IMR-90 (cell line): ENCODE measurements at regions not wholly inside any gene's neighbourhood (a gene's known extent, or its start where the extent isn't known, plus 50 kb on each side); places are given as distances from the start of the nearest gene placed in this dataset.

Experiments used
- ATAC-seq: fragments of 200-7000 bp; cut with Tn5 transposase; 2 replicates; pipeline ENCODE4 v1.9.1; 2020; ENCODE audit warnings: low read depth, mild to moderate bottlenecking, moderate library complexity
- BruUV-seq: library from RNA; stranded (reverse); fragments of 400-500 nt; replicated peaks from 2 replicates; lab custom pipeline; 2021; lab: Mats Ljungman, UMichigan
- CTCF ChIA-PET: fragments of 300-600 bp; formaldehyde crosslinking; extraction: SDS; loops from one replicate; lab custom pipeline; 2021; ENCODE audit warnings: antibody characterized with exemption; lab: Yijun Ruan, JAX
- POLR2A ChIA-PET: fragments of 300-600 bp; sonication (Branson Sonifier 250); formaldehyde crosslinking; loops from one replicate; lab custom pipeline; 2022; ENCODE audit warnings: antibody characterized with exemption; ENCODE audit not compliant: unreplicated experiment; lab: Charles Lee
- DNase-seq: peaks from one replicate; pipeline ENCODE4 v3.0.0; 2013
- H2AFZ ChIP-seq: replicated peaks from 2 replicates; pipeline ENCODE3; 2013; ENCODE audit warnings: low read length, mild to moderate bottlenecking; ENCODE audit not compliant: poor library complexity
- H2AK5ac ChIP-seq: 2 replicates; pipeline ENCODE4 v1.6.1; 2013; ENCODE audit warnings: low read depth, low read length, inconsistent platforms
- H2AK9ac ChIP-seq: replicated peaks from 2 replicates; pipeline ENCODE3; 2013; ENCODE audit warnings: mild to moderate bottlenecking, low read depth, low read length, moderate library complexity; ENCODE audit not compliant: poor library complexity
- H2BK120ac ChIP-seq: 2 replicates; pipeline ENCODE4 v1.6.1; 2013; ENCODE audit warnings: low read depth, low read length, inconsistent platforms
- H2BK15ac ChIP-seq: 3 replicates; pipeline ENCODE4 v1.6.1; 2013; ENCODE audit warnings: low read depth, low read length, inconsistent platforms
- H2BK20ac ChIP-seq: 2 replicates; pipeline ENCODE4 v1.6.1; 2013; ENCODE audit warnings: low read depth, mild to moderate bottlenecking, inconsistent platforms, low read length, moderate library complexity
- H2BK5ac ChIP-seq: 2 replicates; pipeline ENCODE4 v1.6.1; 2013; ENCODE audit warnings: mild to moderate bottlenecking, low read depth, low read length, inconsistent platforms; ENCODE audit not compliant: poor library complexity, severe bottlenecking
- H3K14ac ChIP-seq: replicated peaks from 2 replicates; pipeline ENCODE4 v1.6.1; 2013; ENCODE audit warnings: low read depth, low read length, inconsistent platforms
- H3K18ac ChIP-seq: 2 replicates; pipeline ENCODE4 v1.6.1; 2013; ENCODE audit warnings: low read depth, low read length, control low read depth
- H3K23ac ChIP-seq: 2 replicates; pipeline ENCODE4 v1.6.1; 2013; ENCODE audit warnings: low read depth, low read length, inconsistent platforms
- H3K27ac ChIP-seq: 2 replicates; pipeline ENCODE4 v1.5.1; 2013; ENCODE audit warnings: mild to moderate bottlenecking, control low read depth, low read length; ENCODE audit not compliant: insufficient read depth
- H3K27me3 ChIP-seq: 2 replicates; pipeline ENCODE4 v1.6.1; 2013; ENCODE audit warnings: low read length; ENCODE audit not compliant: control insufficient read depth, insufficient read depth
- H3K36me3 ChIP-seq: 2 replicates; pipeline ENCODE4 v1.6.1; 2013; ENCODE audit warnings: low read length, mixed read lengths; ENCODE audit not compliant: control insufficient read depth, insufficient read depth
- H3K4ac ChIP-seq: 2 replicates; pipeline ENCODE4 v1.6.1; 2013; ENCODE audit warnings: low read depth, low read length, inconsistent platforms
- H3K4me1 ChIP-seq: 2 replicates; pipeline ENCODE4 v1.6.1; 2013; ENCODE audit warnings: low read length, mixed read lengths; ENCODE audit not compliant: control insufficient read depth, insufficient read depth
- H3K4me2 ChIP-seq: 2 replicates; pipeline ENCODE4 v1.6.1; 2013; ENCODE audit warnings: low read depth, mild to moderate bottlenecking, control low read depth, low read length, moderate library complexity
- H3K4me3 ChIP-seq: 2 replicates; pipeline ENCODE4 v1.5.1; 2013; ENCODE audit warnings: low read depth, mild to moderate bottlenecking, control low read depth, low read length, moderate library complexity; ENCODE audit not compliant: insufficient read depth
- H3K56ac ChIP-seq: 2 replicates; pipeline ENCODE4 v1.6.1; 2013; ENCODE audit warnings: low read length, inconsistent platforms; ENCODE audit not compliant: insufficient read depth; ENCODE audit errors: extremely low read depth
- H3K79me1 ChIP-seq, 2 experiments: 2 replicates each; pipeline ENCODE4 v1.6.1; 2013; ENCODE audit warnings: low read length in 2 of 2, inconsistent platforms in 1 of 2, low read depth in 1 of 2
- H3K9ac ChIP-seq: 2 replicates; pipeline ENCODE4 v1.6.1; 2013; ENCODE audit warnings: low read depth, low read length, control low read depth
- H3K9me1 ChIP-seq: 2 replicates; pipeline ENCODE4 v1.6.1; 2013; ENCODE audit warnings: low read length, inconsistent platforms; ENCODE audit not compliant: insufficient read depth
- H3K9me3 ChIP-seq: 2 replicates; pipeline ENCODE4 v1.6.1; 2013; ENCODE audit warnings: low read length; ENCODE audit not compliant: control insufficient read depth, insufficient read depth
- H4K20me1 ChIP-seq: 2 replicates; pipeline ENCODE4 v1.6.1; 2013; ENCODE audit warnings: low read length, inconsistent platforms; ENCODE audit not compliant: insufficient read depth
- H4K5ac ChIP-seq: 2 replicates; pipeline ENCODE4 v1.6.1; 2013; ENCODE audit warnings: mild to moderate bottlenecking, low read depth, low read length, control low read depth
- H4K8ac ChIP-seq, 2 experiments: 2 replicates each; pipeline ENCODE4 v1.6.1; 2013; ENCODE audit warnings: low read depth in 2 of 2, low read length in 2 of 2, control low read depth in 1 of 2, inconsistent platforms in 1 of 2
- H4K91ac ChIP-seq: 2 replicates; pipeline ENCODE4 v1.6.1; 2013; ENCODE audit warnings: low read depth, low read length, inconsistent platforms; ENCODE audit not compliant: insufficient read depth
- BHLHE40 ChIP-seq: fragments of 150-350 bp; IDR thresholded peaks from 2 replicates; pipeline ENCODE4 v1.6.1; 2016; ENCODE audit warnings: mild to moderate bottlenecking, low read depth, low read length
- CEBPB ChIP-seq: IDR thresholded peaks from 2 replicates; pipeline ENCODE4 v1.6.1; 2012; ENCODE audit warnings: low read depth, low read length, improper control_type of control experiment
- CHD1 ChIP-seq: IDR thresholded peaks from 2 replicates; pipeline ENCODE4 v1.6.1; 2012; ENCODE audit warnings: low read depth, low read length, improper control_type of control experiment
- CTCF ChIP-seq: conservative IDR thresholded peaks from 2 replicates; pipeline ENCODE4 v1.5.1; 2012; ENCODE audit warnings: mild to moderate bottlenecking, low read depth, low read length, improper control_type of control experiment
- ELK1 ChIP-seq: fragments of 150-350 bp; IDR thresholded peaks from 2 replicates; pipeline ENCODE4 v1.6.1; 2016; ENCODE audit warnings: low read depth, mild to moderate bottlenecking, low read length, moderate library complexity, borderline replicate concordance
- FOS ChIP-seq: fragments of 150-350 bp; IDR thresholded peaks from 2 replicates; pipeline ENCODE4 v1.6.1; 2016; ENCODE audit warnings: low read depth, low read length
- MAFK ChIP-seq: IDR thresholded peaks from 2 replicates; pipeline ENCODE4 v1.6.1; 2012; ENCODE audit warnings: low read depth, low read length, improper control_type of control experiment
- MAZ ChIP-seq: IDR thresholded peaks from 2 replicates; pipeline ENCODE4 v1.6.1; 2012; ENCODE audit warnings: low read depth, mild to moderate bottlenecking, low read length, improper control_type of control experiment, moderate library complexity, borderline replicate concordance
- MXI1 ChIP-seq: IDR thresholded peaks from 2 replicates; pipeline ENCODE4 v1.6.1; 2012; ENCODE audit warnings: low read depth, mild to moderate bottlenecking, low read length, moderate library complexity, borderline replicate concordance
- NFE2L2 ChIP-seq: fragments of 150-350 bp; IDR thresholded peaks from 2 replicates; pipeline ENCODE4 v1.6.1; 2016; ENCODE audit warnings: low read depth, mild to moderate bottlenecking, low read length
- POLR2A ChIP-seq: IDR thresholded peaks from 2 replicates; pipeline ENCODE4 v1.6.1; 2012; ENCODE audit warnings: mild to moderate bottlenecking, low read depth, low read length
- RAD21 ChIP-seq: IDR thresholded peaks from 2 replicates; pipeline ENCODE4 v1.6.1; 2012; ENCODE audit warnings: low read length, improper control_type of control experiment
- RCOR1 ChIP-seq: IDR thresholded peaks from 2 replicates; pipeline ENCODE4 v1.6.1; 2012; ENCODE audit warnings: mild to moderate bottlenecking, low read length, improper control_type of control experiment; ENCODE audit not compliant: insufficient replicate concordance
- RFX5 ChIP-seq: IDR thresholded peaks from 2 replicates; pipeline ENCODE4 v1.8.0; 2012; ENCODE audit warnings: low read depth, mild to moderate bottlenecking, low read length, moderate library complexity
- SMC3 ChIP-seq: fragments of 150-350 bp; IDR thresholded peaks from 2 replicates; pipeline ENCODE4 v1.6.1; 2016; ENCODE audit warnings: low read depth, mild to moderate bottlenecking, antibody characterized with exemption, low read length, moderate library complexity
- USF2 ChIP-seq: fragments of 150-350 bp; IDR thresholded peaks from 2 replicates; pipeline ENCODE4 v1.6.1; 2017; ENCODE audit warnings: mild to moderate bottlenecking, antibody characterized with exemption, low read length, low read depth
- WGBS, 2 experiments: methylation state at CpG; one replicate each; pipeline versions ENCODE4 v1.1.5 to v1.1.7; 2013; ENCODE audit warnings: missing lambda C conversion rate in 2 of 2; ENCODE audit not compliant: insufficient read length in 1 of 2; ENCODE audit errors: extremely low coverage in 2 of 2; 5-methylcytosine and 5-hydroxymethylcytosine counted together
- dilution Hi-C: fragments of 300-500 bp; cut with HindIII; formaldehyde crosslinking; loops from one replicate; pipeline ENCODE4 v1.14.3; 2018; ENCODE audit warnings: low sequenced_read_pairs; ENCODE audit not compliant: unreplicated experiment
- in situ Hi-C: fragments of 300-500 bp; cut with MboI; formaldehyde crosslinking; loops from 3 replicates; pipeline ENCODE4 v1.14.3; 2019; ENCODE audit warnings: low sequenced_read_pairs, inconsistent platforms, mixed read lengths
- intact Hi-C: fragments of 100-400 bp; cut with micrococcal nuclease; formaldehyde crosslinking; loops from 2 replicates; pipeline ENCODE4 v1.10.0; 2022

- no peak overlapping the region for H3K4me2 ChIP-seq
- H2BK5ac ChIP-seq = no peak overlapping the region
- no peak overlapping the region for H2AK5ac ChIP-seq
- no TSS peak for BruUV-seq
- no peak overlapping the region for H3K18ac ChIP-seq
- in situ Hi-C loops (no loop called here), intact Hi-C loops (no loop called here), dilution Hi-C loops (no loop called here)
- H2AK9ac ChIP-seq = no peak overlapping the region
- H2BK120ac ChIP-seq = no peak overlapping the region
- ATAC-seq (no peak), DNase-seq (no peak)
- no peaks in the 10 kb centered on the region for H3K4me1 ChIP-seq
- H4K5ac ChIP-seq = no peak overlapping the region
- H3K9me1 ChIP-seq = no peaks in the 10 kb centered on the region
- no peak overlapping the region for H4K8ac ChIP-seq
- H3K23ac ChIP-seq = no peak overlapping the region
- peaks cover 2% of the 10 kb centered on the region for H3K9me3 ChIP-seq
- no peak overlapping the region for H3K4ac ChIP-seq
- H3K56ac ChIP-seq = no peak overlapping the region
- H3K9ac ChIP-seq = no peak overlapping the region
- no peak overlapping the region for H2AFZ ChIP-seq
- H4K20me1 ChIP-seq = no peaks in the 10 kb centered on the region
- H3K27ac ChIP-seq = no peak overlapping the region
- no peak overlapping the region for H4K91ac ChIP-seq
- H3K36me3 ChIP-seq = no peaks in the 10 kb centered on the region
- H3K14ac ChIP-seq = no peak overlapping the region
- TF ChIP-seq SMC3 (no peak), BHLHE40 (no peak), FOS (no peak), CHD1 (no peak), POLR2A (no peak), CEBPB (no peak), RFX5 (no peak), RCOR1 (no peak), ELK1 (no peak), MAFK (no peak), USF2 (no peak), NFE2L2 (no peak), CTCF (no peak), MXI1 (no peak), RAD21 (no peak), MAZ (no peak)
- ChIA-PET CTCF (no interaction called here), POLR2A (no interaction called here)
- H3K4me3 ChIP-seq = no peak overlapping the region
- H3K27me3 ChIP-seq = no peaks in the 10 kb centered on the region
- no CpG with 5 or more reads among the region's 2 CpGs for WGBS, 2 experiments
- no peaks in the 10 kb centered on the region for H3K79me1 ChIP-seq
- H2BK20ac ChIP-seq = no peak overlapping the region
- no peak overlapping the region for H2BK15ac ChIP-seq
These were observed 376.9 kb downstream of the CNTN6 start for GRCh38 chr3:1469687-1470086.
